Spleen (tissue), 11 donors: ENCODE measurements at regions not wholly inside any gene's neighbourhood (a gene's known extent, or its start where the extent isn't known, plus 50 kb on each side); places are given as distances from the start of the nearest gene placed in this dataset.

Experiments used
- DNase-seq: peaks from one replicate; pipeline ENCODE4 v3.0.0-alpha.2; 2020
- H3K27ac ChIP-seq, 8 donors: fragments of 200-600 bp; sonication (generic) in 7 of 8; 1 replicate in 4 of 8; 2 replicates in 4 of 8; pipeline versions ENCODE4 v1.5.0 to v1.8.0; 2016 to 2021; ENCODE audit warnings: inconsistent platforms in 4 of 8, mild to moderate bottlenecking in 4 of 8, moderate library complexity in 1 of 8
- H3K27me3 ChIP-seq, 7 donors: fragments of 200-600 bp; sonication (generic) in 6 of 7; replicated peaks in 1 of 7; 1 replicate in 4 of 7; 2 replicates in 3 of 7; pipeline versions ENCODE4 v1.5.0 to v1.8.0; 2016 to 2021; ENCODE audit warnings: inconsistent platforms in 3 of 7, mild to moderate bottlenecking in 1 of 7
- H3K36me3 ChIP-seq, 6 donors: fragments of 200-600 bp; sonication (generic) in 5 of 6; 1 replicate in 4 of 6; 2 replicates in 2 of 6; pipeline versions ENCODE4 v1.5.0 to v1.8.0; 2016 to 2021; ENCODE audit warnings: inconsistent platforms in 2 of 6
- H3K4me1 ChIP-seq, 6 donors: fragments of 200-600 bp; sonication (generic) in 5 of 6; 1 replicate in 3 of 6; 2 replicates in 3 of 6; pipeline versions ENCODE4 v1.5.0 to v1.8.0; 2016 to 2021; ENCODE audit warnings: inconsistent platforms in 3 of 6
- H3K4me3 ChIP-seq, 8 donors: fragments of 200-600 bp; sonication (generic) in 7 of 8; 1 replicate in 4 of 8; 2 replicates in 4 of 8; pipeline versions ENCODE4 v1.5.0 to v1.8.0; 2016 to 2021; ENCODE audit warnings: inconsistent platforms in 4 of 8, mild to moderate bottlenecking in 4 of 8, moderate library complexity in 2 of 8
- H3K9me3 ChIP-seq, 8 donors: fragments of 200-600 bp; sonication (generic) in 7 of 8; 1 replicate in 4 of 8; 2 replicates in 4 of 8; pipeline versions ENCODE4 v1.5.0 to v1.8.0; 2016 to 2021; ENCODE audit warnings: inconsistent platforms in 4 of 8
- CTCF ChIP-seq, 11 experiments: fragments of 200-600 bp in 7 of 11; fragments of 450-650 bp in 4 of 11; sonication (generic) in 4 of 11; IDR thresholded peaks in 8 of 11; conservative IDR thresholded peaks in 3 of 11; 1 replicate in 7 of 11; 2 replicates in 4 of 11; pipeline versions ENCODE4 v1.4.0 to v1.8.0; 2016 to 2021; ENCODE audit warnings: antibody characterized with exemption in 11 of 11, inconsistent platforms in 4 of 11, mild to moderate bottlenecking in 1 of 11
- POLR2A ChIP-seq, 3 donors: fragments of 450-650 bp; IDR thresholded peaks; one replicate each; pipeline ENCODE4 v1.5.1; 2017; ENCODE audit warnings: antibody characterized with exemption in 3 of 3, mild to moderate bottlenecking in 1 of 3
- POLR2AphosphoS5 ChIP-seq, 3 donors: sonication (generic); formaldehyde crosslinking; IDR thresholded peaks; one replicate each; pipeline ENCODE4 v1.5.1; 2017; ENCODE audit warnings: antibody characterized with exemption in 3 of 3
- WGBS, 5 donors: extraction: QIAGEN DNeasy Blood & Tissue Kit in 3 of 5; methylation state at CpG; one replicate each; pipeline versions ENCODE4 v1.1.5 to v1.1.7; 2013 to 2018; 5-methylcytosine and 5-hydroxymethylcytosine counted together
- intact Hi-C: fragments of 100-400 bp; cut with DNase I; formaldehyde crosslinking; loops from one replicate; pipeline ENCODE4 v1.15.0; 2023; ENCODE audit warnings: low total_unique reads
- donor health status: healthy with polysubstance abuse.
- donor health status: DM: no; HTN: no; CAD: no; lungs with moderate emphysema.
- donor health status: DM: no; HTN: no; CAD: no.
- donor health status: Bipolar disorder and iron deficiency.
- donor health status: healthy.
- donor health status: DM: no; HTN: no; CAD: no.
- donor health status: DM: yes; HTN: yes; CAD: no.

GRCh38 chr7:51930834-51931233 lies 614.2 kb upstream of the COBL start:
- no peaks in the 10 kb centered on the region for H3K4me1 ChIP-seq
- no peaks in the 10 kb centered on the region for H3K36me3 ChIP-seq
- intact Hi-C loops, result no loop called here
- H3K27ac ChIP-seq, result no peak overlapping the region
- no peak for TF ChIP-seq CTCF (IDR thresholded peaks at IDR 0.05 in 8 of 11, conservative IDR thresholded peaks at IDR 0.05 in 3 of 11)
- TF ChIP-seq POLR2A (IDR thresholded peaks at IDR 0.05), result no peak
- no peak for TF ChIP-seq POLR2AphosphoS5 (IDR thresholded peaks at IDR 0.05)
- peaks cover 0 to 26% (median 8%) of the 10 kb centered on the region in 8 donors for H3K9me3 ChIP-seq
- no peak overlapping the region for H3K4me3 ChIP-seq
- H3K27me3 ChIP-seq, result no peaks in the 10 kb centered on the region
- no peak for DNase-seq
- 40 to 57% (median 44%) methylated on average over 2 of the region's 2 CpGs for WGBS, 5 donors

- H3K9me3 ChIP-seq, result peaks cover 0 to 36% (median 17%) of the 10 kb centered on the region in 8 donors
- TF ChIP-seq CTCF (IDR thresholded peaks at IDR 0.05 in 8 of 11, conservative IDR thresholded peaks at IDR 0.05 in 3 of 11) (no peak), POLR2AphosphoS5 (IDR thresholded peaks at IDR 0.05) (no peak), POLR2A (IDR thresholded peaks at IDR 0.05) (no peak)
- H3K4me3 ChIP-seq, result no peak overlapping the region
- no peaks in the 10 kb centered on the region for H3K36me3 ChIP-seq
- H3K27ac ChIP-seq, result no peak overlapping the region
- no peaks in the 10 kb centered on the region for H3K27me3 ChIP-seq
- intact Hi-C loops, result no loop called here
- 46 to 50% (median 49%) methylated on average over 2 of the region's 2 CpGs for WGBS, 5 donors
- DNase-seq, result no peak
- no peaks in the 10 kb centered on the region for H3K4me1 ChIP-seq
Measured at GRCh38 chr7:51929818-51930217, 613.2 kb upstream of the COBL start.

GRCh38 chr7:51927738-51928137 lies 611.1 kb upstream of the COBL start:
- TF ChIP-seq CTCF (IDR thresholded peaks at IDR 0.05 in 8 of 11, conservative IDR thresholded peaks at IDR 0.05 in 3 of 11), result no peak
- TF ChIP-seq POLR2AphosphoS5 (IDR thresholded peaks at IDR 0.05), result no peak
- no peak for TF ChIP-seq POLR2A (IDR thresholded peaks at IDR 0.05)
- DNase-seq, result no peak
- H3K4me3 ChIP-seq, result no peak overlapping the region
- H3K36me3 ChIP-seq, result no peaks in the 10 kb centered on the region
- H3K27me3 ChIP-seq, result no peaks in the 10 kb centered on the region
- H3K9me3 ChIP-seq, result peaks cover 0 to 43% (median 27%) of the 10 kb centered on the region in 8 donors
- 74 to 87% (median 83%) methylated on average over 6 of the region's 6 CpGs for WGBS, 5 donors
- no peaks in the 10 kb centered on the region for H3K4me1 ChIP-seq
- H3K27ac ChIP-seq, result no peak overlapping the region
- intact Hi-C loops, result no loop called here

- Histone ChIP-seq H3K36me3 (no peaks in the 10 kb centered on the region), H3K27ac (no peak overlapping the region), H3K4me1 (no peaks in the 10 kb centered on the region), H3K4me3 (no peak overlapping the region), H3K9me3 (peaks cover 0 to 34% (median 10%) of the 10 kb centered on the region in 8 donors), H3K27me3 (no peaks in the 10 kb centered on the region)
- TF ChIP-seq POLR2A (IDR thresholded peaks at IDR 0.05), result no peak
- no peak for TF ChIP-seq POLR2AphosphoS5 (IDR thresholded peaks at IDR 0.05)
- TF ChIP-seq CTCF (IDR thresholded peaks at IDR 0.05 in 8 of 11, conservative IDR thresholded peaks at IDR 0.05 in 3 of 11), result no peak
- WGBS, 5 donors, result 56 to 79% (median 71%) methylated on average over 3 of the region's 3 CpGs
- intact Hi-C loops, result no loop called here
- no peak for DNase-seq
Measured at GRCh38 chr7:51918581-51918980, 602.0 kb upstream of the COBL start.
